GM18868 (cell line): ENCODE measurements at regions not wholly inside any gene's neighbourhood (a gene's known extent, or its start where the extent isn't known, plus 50 kb on each side); places are given as distances from the start of the nearest gene placed in this dataset.
"Not testable (repeated sequence)": the region's sequence is repeated elsewhere in the genome, so short reads cannot be mapped to it uniquely, and the experiment has no call there.

Source experiments
- ATAC-seq: cut with Tn5 transposase; IDR thresholded peaks from one replicate; pipeline ENCODE4 v1.9.1; 2021; ENCODE audit warnings: mild to moderate bottlenecking, moderate library complexity; ENCODE audit not compliant: unreplicated experiment

DNA sequence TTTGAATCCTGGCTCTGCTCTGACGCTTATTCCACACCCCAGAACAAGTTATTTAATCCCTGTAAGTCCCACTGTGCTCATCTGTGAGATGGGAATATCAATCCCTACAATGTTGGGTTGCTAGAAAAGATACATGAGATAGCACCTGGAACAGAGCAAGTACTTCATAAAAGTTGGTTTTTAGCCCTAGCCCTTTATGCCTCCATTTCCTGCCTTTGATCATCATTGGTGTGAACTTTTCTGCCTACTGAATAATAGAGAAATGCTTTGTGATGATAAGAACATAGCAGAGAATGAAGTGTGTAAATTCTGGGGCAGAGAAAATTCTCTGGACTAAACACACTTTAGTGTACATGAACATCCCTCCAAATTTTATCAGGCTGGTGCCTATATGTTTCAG lies 90.3 kb upstream of the RANBP6 start:
- ATAC-seq: no peak

DNA sequence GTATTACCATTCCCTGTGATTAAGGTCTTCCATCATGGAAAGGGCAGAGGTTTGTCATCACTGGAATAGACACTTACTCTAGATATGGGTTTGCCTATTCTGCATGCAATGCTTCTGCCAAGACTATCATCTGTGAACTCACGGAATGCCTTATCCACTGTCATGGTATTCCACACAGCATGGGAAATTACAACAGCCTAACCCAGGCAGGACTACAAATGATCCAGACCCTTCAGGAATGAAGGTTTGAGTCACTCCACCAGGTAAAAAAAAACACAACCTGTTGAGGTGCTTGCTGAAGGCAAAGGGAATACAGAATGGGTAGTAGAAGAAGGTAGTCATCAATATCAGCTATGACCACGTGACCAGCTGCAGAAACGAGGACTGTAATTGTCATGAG lies 89.0 kb upstream of the RANBP6 start:
- not testable (repeated sequence) for ATAC-seq

DNA sequence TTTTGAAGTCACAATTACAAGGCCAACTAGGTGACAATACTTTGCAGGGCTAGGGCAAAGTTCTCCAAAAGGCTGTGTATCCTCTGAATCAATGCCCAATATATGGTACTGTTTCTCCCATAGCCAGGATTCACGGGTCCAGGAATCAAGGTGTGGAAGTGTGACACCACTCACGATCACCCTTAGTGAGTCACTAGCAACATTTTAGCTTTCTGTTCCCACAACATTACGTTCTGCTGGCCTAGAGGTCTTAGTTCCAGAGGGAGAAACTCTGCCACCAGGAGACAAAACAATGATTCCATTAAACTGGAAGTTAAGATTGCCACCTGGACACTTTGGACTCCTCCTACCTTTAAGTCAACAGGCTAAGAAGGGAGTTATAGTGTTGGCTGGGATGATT lies 88.5 kb upstream of the RANBP6 start:
- not testable (repeated sequence) for ATAC-seq

DNA sequence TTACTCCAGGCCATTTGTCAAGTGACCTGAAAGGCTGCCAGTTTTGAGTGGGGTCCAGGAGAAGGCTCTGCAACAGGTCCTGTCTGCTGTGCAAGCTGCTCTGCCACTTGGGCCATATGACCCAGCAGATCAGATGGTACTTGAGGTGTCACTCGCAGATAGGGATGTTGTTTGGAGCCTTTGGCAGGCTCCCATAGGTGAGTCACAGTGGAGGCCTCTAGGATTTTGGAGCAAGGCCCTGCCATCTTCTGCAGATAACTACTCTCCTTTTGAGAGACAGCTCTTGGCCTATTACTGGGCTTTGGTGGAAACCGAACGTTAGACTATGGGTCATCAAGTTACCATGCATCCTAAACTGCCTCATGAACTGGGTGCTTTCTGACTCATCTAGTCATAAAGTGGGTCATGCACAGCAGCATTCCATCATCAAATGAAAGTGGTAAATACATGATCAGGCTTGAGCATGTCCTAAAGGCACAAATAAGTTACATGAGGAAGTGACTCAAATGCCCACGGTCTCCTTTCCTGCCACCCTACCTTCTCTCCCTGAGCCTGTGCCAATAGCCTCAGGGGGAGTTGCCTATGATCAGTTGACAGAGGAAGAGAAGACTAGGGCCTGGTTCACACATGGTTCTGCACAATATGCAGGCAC lies 87.0 kb upstream of the RANBP6 start:
- ATAC-seq: not testable (repeated sequence)

DNA sequence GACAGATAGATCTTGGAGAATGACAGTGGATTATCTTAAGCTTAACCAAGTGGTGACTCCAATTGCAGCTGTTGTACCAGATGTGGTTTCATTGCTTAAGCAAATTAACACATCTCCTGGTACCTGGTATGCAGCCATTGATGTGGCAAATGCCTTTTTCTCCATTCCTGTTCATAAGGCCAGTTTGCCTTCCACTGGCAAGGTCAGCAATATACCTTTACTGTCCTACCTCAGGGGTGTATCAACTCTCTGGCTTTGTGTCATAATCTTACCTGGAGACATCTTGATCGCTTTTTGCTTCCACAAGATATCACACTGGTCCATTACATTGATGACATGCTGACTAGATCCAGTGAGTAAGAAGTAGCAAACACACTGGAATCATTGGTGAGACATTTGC lies 86.3 kb upstream of the RANBP6 start:
- ATAC-seq: not testable (repeated sequence)

DNA sequence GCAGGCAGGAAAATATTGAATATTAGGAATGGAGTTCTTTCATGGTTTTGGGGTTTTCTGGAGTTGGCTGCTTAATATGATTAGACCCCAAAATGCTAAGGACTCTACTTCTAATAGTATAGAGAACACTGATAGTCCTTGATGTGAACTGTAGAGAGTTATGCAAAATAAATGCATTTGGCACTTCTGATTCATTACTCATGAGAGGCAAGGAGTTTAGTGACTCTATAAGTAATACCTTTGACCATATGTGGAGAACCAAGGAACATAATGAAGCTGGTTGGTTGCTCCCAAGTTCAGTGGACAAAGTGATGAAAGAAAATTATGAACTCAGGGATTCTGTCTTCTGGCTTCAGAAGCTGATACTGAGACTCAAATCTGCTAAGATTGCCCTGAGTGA lies 83.9 kb upstream of the RANBP6 start:
- not testable (repeated sequence) for ATAC-seq

DNA sequence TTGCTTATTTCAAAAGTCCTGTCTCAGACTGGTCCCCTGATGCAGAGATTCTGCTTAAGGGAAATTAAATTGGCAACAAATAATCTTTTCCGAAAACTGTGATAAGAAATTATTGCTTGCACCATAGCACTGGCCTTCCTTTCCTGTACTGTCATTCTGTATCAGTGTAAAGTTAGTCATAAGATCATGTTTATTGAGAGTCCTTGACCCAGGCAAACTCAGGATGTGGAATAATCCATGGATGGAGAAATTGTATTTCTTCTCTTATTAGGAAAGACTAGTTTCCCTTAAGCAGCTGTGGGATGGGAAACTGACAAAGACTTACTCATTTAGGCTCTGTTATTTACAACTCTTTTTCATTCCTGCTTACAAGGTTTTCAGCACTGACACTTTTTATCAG lies 83.0 kb upstream of the RANBP6 start:
- ATAC-seq: no peak

DNA sequence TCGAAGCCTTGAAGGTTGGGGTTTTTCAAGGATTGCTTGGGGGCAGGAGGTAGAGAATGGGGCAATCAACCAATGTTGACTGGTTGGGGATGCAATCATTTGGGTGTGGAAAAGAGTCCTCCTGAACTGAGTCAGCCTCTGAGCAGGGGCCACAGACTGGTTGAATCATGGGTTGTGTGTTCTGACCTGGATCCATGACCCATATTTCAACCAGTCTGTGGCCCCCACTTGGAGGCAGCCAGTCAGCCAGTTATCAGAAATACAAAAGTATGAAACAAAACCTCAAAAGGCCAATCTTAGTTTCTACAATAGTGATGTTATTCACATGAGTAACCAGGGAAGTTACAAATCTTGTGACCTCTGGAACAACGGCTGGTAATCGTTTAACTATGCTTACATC lies 81.4 kb upstream of the RANBP6 start:
- no peak for ATAC-seq

DNA sequence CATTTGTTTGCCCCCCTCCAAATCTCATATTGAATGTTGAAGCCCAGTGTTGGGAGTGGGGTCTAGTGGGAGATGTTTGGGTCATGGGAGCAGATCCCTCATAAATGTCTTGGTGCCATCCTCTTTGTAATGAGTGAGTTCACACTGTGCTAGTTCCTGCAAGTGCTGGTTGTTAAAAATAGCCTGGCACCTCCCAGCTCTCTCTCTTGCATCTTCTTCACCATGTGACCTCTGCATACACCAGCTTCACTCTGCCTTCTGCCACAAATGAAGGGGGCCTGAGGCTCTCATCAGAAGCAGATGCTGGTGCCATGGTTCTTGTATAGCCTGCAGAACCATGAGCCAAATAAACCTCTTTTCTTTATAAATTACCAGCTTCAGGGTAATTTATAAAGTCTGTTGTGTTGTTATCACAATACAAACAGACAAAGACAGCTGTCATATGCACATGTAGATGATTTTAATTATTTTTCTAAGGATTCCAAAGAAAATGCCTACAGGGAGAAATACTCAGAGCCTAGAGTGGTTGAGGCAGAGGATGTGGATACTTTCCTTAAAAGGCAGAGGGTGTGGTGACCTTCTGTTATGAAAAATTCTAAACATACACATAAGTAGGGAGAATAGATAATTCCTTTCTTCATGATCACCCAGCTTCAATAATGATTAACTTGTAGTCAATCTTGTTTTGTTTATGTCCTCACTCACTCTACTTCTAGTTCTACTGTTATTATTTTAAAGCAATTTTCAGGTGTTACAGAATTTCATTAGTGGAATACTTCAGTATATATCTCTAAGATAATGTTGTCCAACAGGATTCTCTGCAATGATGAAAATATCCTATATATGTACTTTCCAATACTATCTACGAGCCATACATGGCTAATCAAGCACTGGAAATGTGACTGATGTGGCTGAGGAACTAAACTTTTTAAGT lies 75.1 kb upstream of the RANBP6 start:
- ATAC-seq: no peak

DNA sequence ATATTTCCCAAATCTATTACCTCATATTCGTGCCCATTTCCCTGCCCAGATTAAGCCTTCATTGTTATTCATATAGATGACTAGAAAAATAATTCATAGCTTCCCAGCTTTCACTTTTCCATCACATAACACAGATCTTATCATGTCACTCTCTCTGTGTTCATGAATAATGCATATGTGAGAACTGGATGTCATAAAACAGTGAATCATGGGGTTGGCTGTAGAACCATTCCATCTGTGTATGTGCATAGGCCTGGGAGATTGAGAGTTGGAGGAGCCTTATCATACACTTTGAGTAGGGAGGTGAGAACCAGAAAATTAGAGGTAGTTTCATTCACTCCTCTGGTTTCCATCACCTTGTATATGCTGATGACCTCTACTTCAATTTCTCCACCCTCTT lies 73.9 kb upstream of the RANBP6 start:
- ATAC-seq: no peak

DNA sequence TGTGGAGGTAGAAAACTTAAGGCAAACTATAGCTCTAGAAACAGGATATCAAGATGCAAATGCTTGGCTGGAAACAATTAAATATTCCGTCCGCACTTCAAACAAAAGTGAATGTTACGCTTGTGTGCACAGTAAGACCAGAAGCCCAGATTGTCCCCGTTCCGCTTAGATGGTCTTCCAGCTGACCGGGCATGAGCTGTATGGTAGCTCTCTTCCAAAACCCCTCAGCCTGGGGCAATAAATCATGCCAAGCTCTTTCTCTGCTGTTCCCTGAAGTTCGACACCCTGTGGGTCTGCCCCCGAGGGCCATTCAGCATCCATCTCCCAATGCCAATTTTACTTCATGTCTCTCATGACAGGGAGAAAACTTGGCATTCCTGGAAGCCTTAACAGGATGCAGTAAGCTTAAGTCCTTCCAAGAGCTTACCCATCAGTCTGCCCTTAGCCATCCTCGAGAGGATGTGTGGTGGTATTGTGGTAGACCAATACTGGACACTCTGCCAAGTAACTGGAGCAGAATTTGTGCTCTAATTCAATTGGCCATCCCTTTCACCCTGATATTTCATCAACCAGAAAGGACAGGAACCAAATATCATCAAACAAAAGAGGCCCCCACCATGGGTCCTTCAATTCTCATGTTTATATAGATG lies 70.7 kb upstream of the RANBP6 start:
- no peak for ATAC-seq

DNA sequence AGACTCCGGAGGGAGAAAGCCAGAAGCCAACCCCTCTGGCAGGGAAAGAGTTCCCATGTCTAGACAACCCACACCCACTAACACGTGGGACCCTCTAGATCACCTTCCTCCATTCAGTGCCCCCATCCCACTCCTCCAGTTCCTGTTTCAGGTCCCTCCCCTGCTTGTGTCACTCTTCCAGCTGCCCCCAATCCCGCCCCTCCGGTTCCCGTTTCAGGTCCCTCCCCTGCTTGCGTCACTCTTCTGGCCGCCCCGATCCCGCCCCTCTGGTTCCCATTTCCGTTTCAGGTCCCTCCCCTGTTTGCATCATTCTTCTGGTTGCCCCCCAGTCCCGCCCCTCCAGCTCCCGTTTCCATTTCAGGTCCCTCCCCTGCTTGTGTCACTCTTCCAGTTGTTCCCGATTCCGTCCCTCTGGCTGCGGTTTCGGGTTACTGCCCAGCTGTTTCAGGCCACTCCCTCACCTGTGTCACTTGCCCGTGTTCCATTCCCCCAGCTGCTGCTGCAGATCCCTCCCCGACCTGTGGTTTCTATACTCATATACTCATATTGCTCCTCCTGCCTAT lies 64.8 kb upstream of the RANBP6 start:
- ATAC-seq: peak; percentile 98

DNA sequence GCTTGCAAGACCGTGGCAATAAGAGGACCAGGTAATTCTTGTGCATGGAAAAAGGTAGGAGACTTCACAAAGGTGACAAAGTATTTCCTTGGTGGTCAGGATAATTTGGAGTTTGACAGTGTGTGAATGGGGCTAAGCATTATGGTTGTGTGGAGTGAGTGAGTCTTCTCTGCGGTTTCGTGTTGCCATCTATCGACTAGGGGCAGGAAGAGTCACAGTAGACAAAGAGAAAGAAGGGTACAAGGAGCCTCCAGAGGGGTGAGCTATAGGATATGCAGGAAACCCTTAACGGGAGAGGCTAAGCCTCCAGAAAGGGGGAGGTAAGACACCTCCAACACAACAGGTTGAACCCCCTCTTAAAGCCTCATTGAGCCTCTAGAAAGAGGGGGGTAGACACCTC lies 64.0 kb upstream of the RANBP6 start:
- no peak for ATAC-seq

DNA sequence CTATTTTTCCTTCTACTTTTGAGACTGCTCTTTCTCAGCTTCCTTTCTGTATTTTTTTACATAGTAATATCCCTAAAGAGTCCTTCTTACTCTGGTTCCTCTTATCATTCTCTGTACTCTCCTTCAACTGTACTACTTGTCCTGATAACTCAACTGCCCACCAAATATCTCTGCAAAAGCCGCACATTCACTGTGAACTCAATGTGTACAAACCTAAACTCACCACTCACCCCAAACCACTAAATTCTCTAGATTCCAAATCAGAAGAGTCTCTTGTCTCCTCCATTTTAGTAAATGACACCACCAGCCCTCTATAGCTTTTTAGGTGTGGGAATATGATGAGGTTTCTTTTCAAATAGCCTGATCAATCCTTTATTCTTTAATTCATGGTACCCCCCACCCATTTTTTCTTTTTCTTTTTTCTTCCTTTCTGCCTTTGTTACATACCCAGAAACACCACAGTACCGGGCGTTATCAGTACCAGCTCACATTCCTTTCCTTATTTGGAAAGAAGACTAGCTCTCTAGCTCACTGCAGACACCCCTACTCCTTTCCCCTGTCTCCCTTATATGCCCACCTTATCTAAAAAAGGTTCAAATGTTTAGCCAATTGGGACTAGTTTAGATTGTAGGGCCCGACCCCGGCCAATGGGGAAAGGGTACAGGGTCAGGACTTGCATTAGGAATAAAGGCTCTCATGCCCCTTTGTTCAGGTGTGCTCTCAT lies 63.1 kb upstream of the RANBP6 start:
- no peak for ATAC-seq

DNA sequence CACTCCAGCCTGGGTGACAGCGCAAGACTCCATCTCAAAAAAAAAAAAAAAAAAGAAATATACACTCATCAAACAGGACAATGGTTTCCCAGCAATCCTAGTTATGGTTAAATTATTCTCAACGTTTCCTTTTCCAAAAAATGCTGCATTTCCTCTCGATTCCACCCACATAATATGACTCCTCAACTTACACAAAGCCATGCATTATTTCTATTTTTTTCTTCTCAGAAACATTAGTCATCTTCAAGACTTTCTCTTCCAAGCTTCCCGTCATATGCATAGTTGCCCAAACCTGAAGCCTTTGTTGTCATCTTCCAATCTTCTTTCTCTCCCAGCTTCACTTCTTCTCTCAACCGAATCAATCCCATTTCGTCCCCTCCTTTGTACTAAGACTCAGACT lies 61.4 kb upstream of the RANBP6 start:
- ATAC-seq: no peak

DNA sequence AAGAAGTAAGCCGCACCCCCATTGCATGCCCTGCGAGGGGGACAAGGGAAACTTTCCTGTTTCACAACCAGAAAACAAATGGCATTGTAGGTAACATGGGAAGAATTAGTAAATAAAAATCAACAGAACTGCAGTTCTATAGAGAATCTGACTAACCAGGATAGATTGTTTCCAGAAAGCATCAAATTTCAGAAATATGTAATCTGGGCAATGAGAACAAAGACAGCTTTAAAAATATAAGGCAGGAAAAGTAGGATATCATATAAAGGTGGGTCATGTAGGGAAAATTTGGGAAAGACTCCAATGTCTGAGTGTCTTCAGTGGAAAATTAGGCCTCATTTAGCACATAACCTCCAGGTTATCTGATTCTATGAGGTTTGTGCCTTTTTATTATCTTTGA lies 58.3 kb upstream of the RANBP6 start:
- ATAC-seq: no peak

DNA sequence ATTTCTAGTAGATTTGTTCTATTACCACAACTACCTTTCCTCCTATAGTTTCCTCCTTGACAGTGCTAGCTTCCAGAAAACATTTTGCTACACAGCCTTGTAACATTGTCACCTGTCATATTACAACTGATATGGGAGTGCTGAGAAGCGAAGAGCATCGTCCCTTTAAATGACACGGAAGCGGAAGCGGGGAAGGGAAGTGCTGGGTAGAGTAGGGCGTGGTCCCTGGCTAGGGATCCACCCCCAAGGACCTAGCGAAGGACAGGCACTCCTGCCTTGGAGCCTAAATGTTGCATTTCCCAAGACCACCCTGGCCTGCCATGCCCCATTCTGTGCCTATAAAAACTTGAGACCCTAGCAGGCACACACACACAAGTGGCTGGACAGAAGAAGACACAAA lies 57.4 kb upstream of the RANBP6 start:
- ATAC-seq: no peak

DNA sequence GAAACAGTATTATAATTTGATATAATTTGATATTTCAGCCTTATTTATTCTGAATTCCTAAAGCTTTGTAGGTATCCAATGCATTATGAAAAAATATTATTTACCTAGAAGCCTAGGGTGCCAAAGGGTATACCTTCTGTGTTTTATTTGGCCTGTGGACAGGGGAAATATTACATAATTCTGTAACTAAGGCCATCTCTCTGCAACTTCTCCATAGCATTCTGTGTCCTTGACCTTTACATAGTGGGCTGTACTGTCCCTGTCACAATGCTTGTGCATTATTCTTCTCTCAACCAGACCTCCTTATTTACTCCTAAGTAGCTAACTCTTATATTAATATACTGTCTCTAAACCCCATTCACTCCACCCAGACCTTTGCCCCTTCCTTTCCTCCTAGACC lies 57.0 kb upstream of the RANBP6 start:
- no peak for ATAC-seq

DNA sequence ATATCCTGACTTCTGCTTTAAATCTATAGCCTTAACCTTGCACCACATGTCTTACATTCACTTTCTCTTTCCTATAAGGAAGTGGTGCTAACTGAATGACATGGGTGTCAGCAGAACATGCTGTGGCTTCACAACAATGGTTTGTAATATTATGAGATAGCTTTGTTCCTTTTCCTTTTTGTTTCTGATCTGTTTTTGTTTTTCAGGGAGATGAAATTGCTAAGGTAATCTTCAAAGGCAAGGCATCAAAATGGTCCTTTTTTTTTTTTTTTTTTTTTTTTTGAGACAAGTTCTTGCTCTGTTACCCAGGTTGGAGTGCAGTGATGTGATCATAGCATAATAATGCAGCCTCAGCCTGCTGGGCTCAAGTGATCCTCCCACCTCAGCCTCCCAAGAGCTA lies 53.6 kb upstream of the RANBP6 start:
- peak; percentile 99 for ATAC-seq

DNA sequence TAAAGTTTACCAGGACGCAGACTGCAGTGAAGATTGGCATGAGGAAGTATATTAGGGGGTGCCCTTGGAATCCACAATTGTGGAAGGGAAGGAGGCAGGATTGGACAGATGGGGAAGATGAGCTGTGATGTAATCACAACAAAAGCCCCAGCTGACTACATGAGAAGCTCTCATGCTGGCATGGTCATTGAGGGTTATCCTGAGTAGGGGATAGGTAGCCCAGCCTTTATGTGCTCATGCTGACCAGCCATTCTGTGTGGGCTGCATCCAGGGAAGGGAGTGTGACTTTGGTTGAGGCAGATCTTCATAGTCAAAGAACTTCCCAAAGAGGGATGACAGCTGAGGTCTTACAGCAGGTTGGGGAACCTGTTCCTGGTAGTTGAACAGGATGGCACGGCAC lies 52.0 kb upstream of the RANBP6 start:
- no peak for ATAC-seq
